Fibroblast of lung (primary cell): ENCODE measurements at regions not wholly inside any gene's neighbourhood (a gene's known extent, or its start where the extent isn't known, plus 50 kb on each side); places are given as distances from the start of the nearest gene placed in this dataset.
A peak's percentile ranks its signal among the peaks of the same experiment; 100 is the strongest.
"Not testable (repeated sequence)": the region's sequence is repeated elsewhere in the genome, so short reads cannot be mapped to it uniquely, and the experiment has no call there.

Source experiments
- DNase-seq, 2 donors: peaks; one replicate each; pipeline versions ENCODE4 v3.0.0 to v3.0.0-alpha.2; 2010; ENCODE audit warnings: low read depth in 2 of 2
- H2AFZ ChIP-seq: 2 replicates; pipeline ENCODE4 v1.5.1; 2012; ENCODE audit warnings: low read length, control low read depth, inconsistent platforms
- H3K27ac ChIP-seq: 2 replicates; pipeline ENCODE4 v1.5.1; 2011; ENCODE audit warnings: low read length, control low read depth; ENCODE audit not compliant: insufficient read depth
- H3K27me3 ChIP-seq: 2 replicates; pipeline ENCODE4 v1.5.1; 2011; ENCODE audit warnings: mild to moderate bottlenecking, low read length; ENCODE audit not compliant: control insufficient read depth, insufficient read depth
- H3K36me3 ChIP-seq: 2 replicates; pipeline ENCODE4 v1.5.1; 2011; ENCODE audit warnings: low read length; ENCODE audit not compliant: control insufficient read depth, insufficient read depth
- H3K4me1 ChIP-seq: 2 replicates; pipeline ENCODE4 v1.5.1; 2011; ENCODE audit warnings: low read length; ENCODE audit not compliant: control insufficient read depth, insufficient read depth; ENCODE audit errors: extremely low read depth
- H3K4me2 ChIP-seq: 2 replicates; pipeline ENCODE4 v1.5.1; 2011; ENCODE audit warnings: low read length, control low read depth; ENCODE audit not compliant: insufficient read depth; ENCODE audit errors: extremely low read depth
- H3K4me3 ChIP-seq, 4 experiments: fragments of 200-600 bp in 1 of 4; sonication (generic) in 1 of 4; replicated peaks in 1 of 4; 2 replicates each; pipeline ENCODE4 v1.5.1; 2011 to 2016; ENCODE audit warnings: low read length in 4 of 4, low read depth in 3 of 4, mild to moderate bottlenecking in 3 of 4, control low read depth in 2 of 4, inconsistent platforms in 1 of 4, mixed read lengths in 1 of 4; ENCODE audit not compliant: insufficient read depth in 1 of 4; ENCODE audit errors: control extremely low read depth in 1 of 4
- H3K79me2 ChIP-seq: 2 replicates; pipeline ENCODE4 v1.5.1; 2012; ENCODE audit warnings: mild to moderate bottlenecking, low read length, inconsistent platforms; ENCODE audit not compliant: control insufficient read depth, insufficient read depth
- H3K9ac ChIP-seq: 2 replicates; pipeline ENCODE4 v1.5.1; 2011; ENCODE audit warnings: mild to moderate bottlenecking, low read length, control low read depth; ENCODE audit not compliant: insufficient read depth
- H3K9me3 ChIP-seq: 2 replicates; pipeline ENCODE4 v1.5.1; 2012; ENCODE audit warnings: low read depth, low read length; ENCODE audit not compliant: control insufficient read depth, insufficient read depth
- H4K20me1 ChIP-seq: 2 replicates; pipeline ENCODE4 v1.5.1; 2011; ENCODE audit warnings: low read length; ENCODE audit not compliant: control insufficient read depth, insufficient read depth; ENCODE audit errors: extremely low read depth
- EZH2 ChIP-seq: IDR thresholded peaks from 2 replicates; pipeline ENCODE4 v1.5.1; 2012; ENCODE audit warnings: low read length, control low read depth, mild to moderate bottlenecking; ENCODE audit errors: missing control alignments
- TF ChIP-seq, protein P1 (sequence below), 2 donors: IDR thresholded peaks in 1 of 2; conservative IDR thresholded peaks in 1 of 2; 1 replicate in 1 of 2; 2 replicates in 1 of 2; pipeline ENCODE4 v1.5.1; 2011 to 2012; ENCODE audit warnings: low read length in 2 of 2, control low read depth in 1 of 2, inconsistent platforms in 1 of 2, low read depth in 1 of 2, mild to moderate bottlenecking in 1 of 2

DNA sequence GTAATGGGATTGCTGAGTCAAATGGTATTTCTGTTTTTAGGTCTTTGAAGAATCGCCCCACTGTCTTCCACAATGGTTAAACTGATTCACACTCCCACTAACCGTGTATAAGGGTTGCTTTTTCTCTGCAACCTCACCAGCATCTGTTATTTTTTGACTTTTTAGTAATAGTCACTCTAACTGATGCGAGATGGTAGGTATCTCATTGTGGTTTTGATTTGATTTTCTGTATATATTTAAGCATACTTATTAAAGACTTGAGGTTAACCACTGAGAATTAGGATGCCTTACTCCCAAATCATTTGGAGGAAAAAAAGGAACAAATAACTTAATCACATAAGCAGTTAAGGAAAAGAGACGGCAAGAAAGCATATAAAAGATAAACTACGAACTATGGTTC, 181.6 kb upstream of the FST start:
- Histone ChIP-seq H4K20me1 (no peaks in the 10 kb centered on the region), H3K4me3 (no peak overlapping the region), H3K9me3 (no peaks in the 10 kb centered on the region), H3K27ac (no peak overlapping the region), H3K4me1 (peaks cover 9% of the 10 kb centered on the region), H3K9ac (no peak overlapping the region), H2AFZ (no peak overlapping the region), H3K4me2 (no peak overlapping the region), H3K27me3 (no peaks in the 10 kb centered on the region), H3K36me3 (no peaks in the 10 kb centered on the region), H3K79me2 (no peaks in the 10 kb centered on the region)
- TF ChIP-seq EZH2, result no peak
- TF ChIP-seq, protein P1, sequence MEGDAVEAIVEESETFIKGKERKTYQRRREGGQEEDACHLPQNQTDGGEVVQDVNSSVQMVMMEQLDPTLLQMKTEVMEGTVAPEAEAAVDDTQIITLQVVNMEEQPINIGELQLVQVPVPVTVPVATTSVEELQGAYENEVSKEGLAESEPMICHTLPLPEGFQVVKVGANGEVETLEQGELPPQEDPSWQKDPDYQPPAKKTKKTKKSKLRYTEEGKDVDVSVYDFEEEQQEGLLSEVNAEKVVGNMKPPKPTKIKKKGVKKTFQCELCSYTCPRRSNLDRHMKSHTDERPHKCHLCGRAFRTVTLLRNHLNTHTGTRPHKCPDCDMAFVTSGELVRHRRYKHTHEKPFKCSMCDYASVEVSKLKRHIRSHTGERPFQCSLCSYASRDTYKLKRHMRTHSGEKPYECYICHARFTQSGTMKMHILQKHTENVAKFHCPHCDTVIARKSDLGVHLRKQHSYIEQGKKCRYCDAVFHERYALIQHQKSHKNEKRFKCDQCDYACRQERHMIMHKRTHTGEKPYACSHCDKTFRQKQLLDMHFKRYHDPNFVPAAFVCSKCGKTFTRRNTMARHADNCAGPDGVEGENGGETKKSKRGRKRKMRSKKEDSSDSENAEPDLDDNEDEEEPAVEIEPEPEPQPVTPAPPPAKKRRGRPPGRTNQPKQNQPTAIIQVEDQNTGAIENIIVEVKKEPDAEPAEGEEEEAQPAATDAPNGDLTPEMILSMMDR (conservative IDR thresholded peaks at IDR 0.05 in 1 of 2, IDR thresholded peaks at IDR 0.05 in 1 of 2; ENCODE audit: low read depth in 1 of 2, low read length in 2 of 2), result no peak
- DNase-seq, result peak; percentile 63 to 68

DNA sequence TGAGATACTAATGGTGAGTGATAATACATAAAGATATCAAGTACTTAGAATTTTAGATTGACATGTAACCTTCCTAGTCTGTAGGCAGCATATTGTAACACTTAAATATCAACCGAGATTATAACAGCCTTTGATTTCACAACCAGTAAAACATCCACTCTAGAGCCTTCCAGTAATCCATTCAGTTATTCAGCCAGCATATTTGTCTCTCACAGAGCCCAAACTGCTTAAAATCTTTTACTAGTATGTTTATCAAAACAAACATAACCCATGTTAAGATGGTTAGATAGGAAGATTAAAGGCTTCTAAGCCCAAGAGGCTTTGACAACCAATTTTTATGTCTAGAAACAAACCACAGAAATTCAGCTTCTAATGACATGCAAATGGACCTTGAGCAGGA, 177.9 kb upstream of the FST start:
- no peak overlapping the region for H3K4me2 ChIP-seq
- H3K27me3 ChIP-seq, result no peaks in the 10 kb centered on the region
- H3K27ac ChIP-seq, result peak overlapping the region; percentile 58
- no peaks in the 10 kb centered on the region for H4K20me1 ChIP-seq
- H3K36me3 ChIP-seq, result no peaks in the 10 kb centered on the region
- TF ChIP-seq, protein P1 (conservative IDR thresholded peaks at IDR 0.05 in 1 of 2, IDR thresholded peaks at IDR 0.05 in 1 of 2; ENCODE audit: low read depth in 1 of 2, low read length in 2 of 2), result no peak
- no peak for TF ChIP-seq EZH2
- no peak overlapping the region for H3K9ac ChIP-seq
- no peak overlapping the region for H2AFZ ChIP-seq
- H3K4me3 ChIP-seq, result no peak overlapping the region
- peaks cover 9% of the 10 kb centered on the region for H3K4me1 ChIP-seq
- H3K9me3 ChIP-seq, result no peaks in the 10 kb centered on the region
- DNase-seq, result peak; percentile 56 to 67
- no peaks in the 10 kb centered on the region for H3K79me2 ChIP-seq

DNA sequence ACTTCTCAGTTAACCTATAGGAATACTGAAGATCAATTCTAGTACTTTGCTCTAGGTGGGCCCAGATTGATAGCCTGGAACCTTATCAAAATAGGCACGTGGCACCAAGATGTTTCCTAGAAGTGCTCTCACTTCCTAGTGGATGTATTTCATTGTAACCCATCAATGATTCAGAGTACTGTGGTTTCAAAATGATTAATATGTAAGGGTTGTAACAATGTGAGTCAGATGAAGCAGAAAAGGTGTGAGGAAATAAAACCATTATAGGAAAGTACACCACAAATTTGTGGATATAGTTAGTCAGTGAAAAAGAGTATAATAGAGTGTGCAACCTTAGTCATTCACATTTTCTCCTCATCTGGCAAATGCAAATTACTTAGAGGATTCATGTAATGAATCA, 177.3 kb upstream of the FST start:
- Histone ChIP-seq H3K27me3 (no peaks in the 10 kb centered on the region), H3K9me3 (no peaks in the 10 kb centered on the region), H3K79me2 (no peaks in the 10 kb centered on the region), H3K9ac (no peak overlapping the region), H3K4me1 (peaks cover 9% of the 10 kb centered on the region), H2AFZ (no peak overlapping the region), H3K27ac (peak overlapping the region; percentile 58), H3K4me2 (no peak overlapping the region), H4K20me1 (no peaks in the 10 kb centered on the region), H3K4me3 (no peak overlapping the region), H3K36me3 (no peaks in the 10 kb centered on the region)
- TF ChIP-seq EZH2, result no peak
- TF ChIP-seq, protein P1 (conservative IDR thresholded peaks at IDR 0.05 in 1 of 2, IDR thresholded peaks at IDR 0.05 in 1 of 2; ENCODE audit: low read depth in 1 of 2, low read length in 2 of 2), result no peak
- DNase-seq, result peak; percentile 87 to 93

DNA sequence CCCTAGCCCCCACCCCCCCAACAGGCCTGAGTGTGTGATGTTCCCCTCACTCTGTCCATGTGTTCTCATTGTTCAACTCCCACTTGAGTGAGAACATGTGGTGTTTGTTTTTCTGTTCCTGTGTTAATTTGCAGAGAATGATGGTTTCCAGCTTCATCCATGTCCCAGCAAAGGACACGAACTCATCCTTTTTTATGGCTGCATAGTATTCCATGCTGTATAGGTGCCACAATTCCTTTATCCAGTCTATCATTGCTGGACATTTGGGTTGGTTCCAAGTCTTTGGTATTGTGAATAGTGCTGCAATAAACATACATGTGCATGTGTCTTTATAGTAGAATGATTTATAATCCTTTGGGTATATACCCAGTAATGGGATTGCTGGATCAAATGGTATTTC, 175.1 kb upstream of the FST start:
- H3K36me3 ChIP-seq, H3K27me3 ChIP-seq, H2AFZ ChIP-seq, H3K79me2 ChIP-seq, H3K4me1 ChIP-seq, DNase-seq, H3K4me3 ChIP-seq, H3K9me3 ChIP-seq, H3K9ac ChIP-seq, H3K4me2 ChIP-seq, H4K20me1 ChIP-seq, H3K27ac ChIP-seq: not testable (repeated sequence)
